ENCODE measurements at regions not wholly inside any gene's neighbourhood (a gene's known extent, or its start where the extent isn't known, plus 50 kb on each side); places are given as distances from the start of the nearest gene placed in this dataset.

- peak; percentile 88 for DNase-seq (ENCODE audit: low spot score)
These were observed 52.0 kb upstream of the RNU6-8 start for GRCh38 chr14:32254952-32255679.

GRCh38 chr14:32255789-32256188 lies 52.7 kb upstream of the RNU6-8 start:
- DNase-seq (ENCODE audit: low spot score) = no peak

GRCh38 chr14:32256576-32256975 lies 53.5 kb upstream of the RNU6-8 start:
- peak; percentile 55 for DNase-seq (ENCODE audit: low spot score)

- peak; percentile 84 for DNase-seq (ENCODE audit: low spot score)
These were observed 55.4 kb upstream of the RNU6-8 start for GRCh38 chr14:32258336-32258993.

GRCh38 chr14:32259368-32260013 lies 56.4 kb upstream of the RNU6-8 start:
- DNase-seq (ENCODE audit: low spot score) = peak; percentile 82

DNA sequence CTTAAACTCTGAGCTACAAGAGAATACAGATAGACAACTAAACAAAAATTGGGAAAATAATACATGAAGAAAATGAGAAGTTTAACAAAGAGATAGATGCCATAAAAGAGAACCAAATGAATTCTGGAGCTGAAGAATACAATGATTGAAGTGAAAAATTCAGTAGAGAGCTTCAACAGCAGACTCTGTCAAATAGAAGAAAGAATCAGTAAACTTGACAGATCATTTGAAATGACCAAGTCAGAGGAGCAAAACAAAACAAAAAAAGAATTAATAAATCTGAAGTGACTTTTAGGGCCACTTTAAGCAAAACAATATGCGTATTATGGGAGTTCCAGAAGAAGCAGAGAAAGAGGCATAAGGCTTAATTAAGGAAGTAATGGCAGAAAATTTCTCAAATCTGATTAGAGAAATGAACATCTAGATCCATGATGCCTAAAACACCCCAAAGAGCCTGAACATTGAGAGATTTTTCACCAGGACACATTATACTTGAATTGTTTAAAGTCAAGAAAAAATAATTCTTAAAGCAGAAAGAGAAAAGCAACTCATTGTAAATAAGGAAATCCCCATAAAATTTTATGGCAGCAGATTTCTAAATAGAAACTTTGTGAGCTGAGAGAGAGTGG lies 61.0 kb upstream of the RNU6-8 start:
- no peak for DNase-seq (ENCODE audit: low spot score)

- DNase-seq (ENCODE audit: low spot score) = no peak
These were observed 62.5 kb upstream of the RNU6-8 start for GRCh38 chr14:32265584-32265983.

GRCh38 chr14:32277998-32278397 lies 51.1 kb upstream of the AKAP6 start:
- no peak for DNase-seq (ENCODE audit: low spot score)
